Ecto neural progenitor cell (in vitro differentiated cells): ENCODE measurements at regions not wholly inside any gene's neighbourhood (a gene's known extent, or its start where the extent isn't known, plus 50 kb on each side); places are given as distances from the start of the nearest gene placed in this dataset.

ENCODE experiments used
- DNase-seq: peaks from one replicate; pipeline ENCODE4 v3.0.0-alpha.2; 2018; ENCODE audit warnings: low spot score

DNA sequence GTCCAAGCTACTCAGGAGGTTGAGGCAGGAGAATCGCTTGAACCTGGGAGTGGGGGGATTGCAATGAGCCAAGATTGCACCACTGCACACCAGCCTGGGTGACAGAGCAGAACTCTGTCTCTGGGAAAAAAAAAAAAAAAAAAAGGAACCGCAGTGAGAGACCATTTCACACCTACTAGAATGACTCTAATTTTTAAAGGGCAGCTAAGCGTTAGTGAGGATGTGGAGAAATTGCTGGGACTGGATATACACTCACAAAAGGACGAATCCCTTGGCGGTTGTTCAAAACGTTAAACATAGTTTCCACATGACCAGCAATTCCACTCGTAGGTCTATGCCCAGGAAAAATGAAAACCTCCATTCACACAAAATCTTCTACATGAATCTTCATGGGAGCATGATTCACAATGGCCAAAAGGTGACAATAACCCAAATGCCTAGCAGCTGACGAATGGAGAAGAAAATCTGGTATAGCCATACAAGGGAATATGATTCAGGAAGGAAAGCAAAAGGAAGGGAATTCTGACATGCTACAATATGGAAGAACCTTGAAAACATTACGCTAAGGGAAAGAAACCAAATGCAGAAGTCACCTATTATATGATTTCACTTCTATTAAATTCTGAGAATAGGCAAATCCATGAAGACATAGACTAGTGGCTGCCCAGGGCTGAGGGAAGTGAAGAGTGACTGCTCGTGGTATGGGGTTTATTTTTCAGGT is 127.0 kb downstream of the CHSY1 start:
- DNase-seq = no peak

DNA sequence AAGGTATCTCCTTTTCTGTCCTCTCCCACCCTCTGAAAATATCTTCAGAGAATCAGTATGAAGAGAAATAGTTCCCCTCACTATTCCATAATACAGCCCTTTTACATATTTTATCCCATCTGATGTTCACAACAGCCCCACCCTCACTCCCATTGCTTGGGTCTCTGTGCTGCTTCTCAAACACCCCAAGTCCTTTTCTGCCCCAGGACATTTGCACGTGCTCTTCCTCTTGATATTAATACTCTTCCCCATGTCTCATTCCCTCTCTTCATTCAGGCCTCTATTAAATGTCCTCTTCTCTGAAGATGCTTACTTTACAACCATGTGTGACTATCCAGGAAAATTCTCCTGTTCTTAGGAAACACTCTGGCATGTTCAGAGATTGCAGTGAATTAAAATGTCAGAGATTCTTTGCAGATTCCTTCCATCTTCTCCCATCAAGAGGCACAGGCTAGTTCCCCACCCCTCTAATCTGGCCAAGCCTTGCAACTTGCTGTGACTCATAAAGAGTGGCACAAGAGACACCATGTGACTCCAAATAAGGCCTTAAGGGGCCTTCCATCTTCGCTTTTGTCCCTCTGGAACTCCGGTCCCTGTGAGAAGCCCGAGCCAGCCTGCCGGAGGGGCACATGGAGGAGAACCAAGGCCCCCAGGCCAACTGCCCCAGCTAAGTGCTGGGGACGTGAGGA is 128.5 kb downstream of the CHSY1 start:
- no peak for DNase-seq

DNA sequence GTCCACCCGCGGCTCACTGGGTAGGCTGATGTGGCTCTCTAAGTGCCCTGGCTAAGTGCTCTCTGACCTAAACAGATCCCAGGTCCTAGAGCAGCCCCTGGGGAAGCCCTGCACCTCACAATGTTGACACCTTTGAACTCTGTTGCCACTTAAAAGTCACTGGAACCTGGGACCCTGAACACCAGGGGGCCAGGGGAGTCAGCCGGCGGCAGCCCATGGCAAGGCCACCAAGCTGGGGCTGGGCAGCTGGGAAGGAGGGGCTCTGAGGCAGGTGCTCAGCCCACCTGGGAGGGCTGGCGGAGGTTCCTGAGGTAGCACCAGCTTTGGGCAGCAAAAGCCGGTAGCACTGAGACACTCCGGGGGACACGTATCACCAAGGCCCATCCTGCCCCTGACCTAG is 129.0 kb downstream of the CHSY1 start:
- no peak for DNase-seq

DNA sequence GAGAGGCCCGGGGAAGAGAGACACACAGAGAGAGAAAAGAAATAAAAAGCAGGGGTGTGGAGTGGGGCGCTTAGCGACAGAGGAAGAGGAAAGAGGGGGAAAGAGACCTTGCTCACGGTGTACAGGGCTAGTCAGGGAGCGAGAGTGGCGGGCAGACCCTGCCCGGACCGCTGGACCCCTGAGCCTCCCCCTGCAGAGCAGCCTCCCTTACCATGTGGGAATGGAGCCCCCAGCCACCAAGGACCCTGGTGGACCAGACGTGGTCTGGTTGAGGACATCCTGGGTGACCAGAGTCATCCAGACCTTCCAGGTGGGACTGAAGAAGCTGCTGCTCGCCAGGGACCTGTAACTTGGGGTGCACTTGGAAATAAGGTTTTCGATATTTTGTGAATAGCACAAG is 129.6 kb downstream of the CHSY1 start:
- no peak for DNase-seq

DNA sequence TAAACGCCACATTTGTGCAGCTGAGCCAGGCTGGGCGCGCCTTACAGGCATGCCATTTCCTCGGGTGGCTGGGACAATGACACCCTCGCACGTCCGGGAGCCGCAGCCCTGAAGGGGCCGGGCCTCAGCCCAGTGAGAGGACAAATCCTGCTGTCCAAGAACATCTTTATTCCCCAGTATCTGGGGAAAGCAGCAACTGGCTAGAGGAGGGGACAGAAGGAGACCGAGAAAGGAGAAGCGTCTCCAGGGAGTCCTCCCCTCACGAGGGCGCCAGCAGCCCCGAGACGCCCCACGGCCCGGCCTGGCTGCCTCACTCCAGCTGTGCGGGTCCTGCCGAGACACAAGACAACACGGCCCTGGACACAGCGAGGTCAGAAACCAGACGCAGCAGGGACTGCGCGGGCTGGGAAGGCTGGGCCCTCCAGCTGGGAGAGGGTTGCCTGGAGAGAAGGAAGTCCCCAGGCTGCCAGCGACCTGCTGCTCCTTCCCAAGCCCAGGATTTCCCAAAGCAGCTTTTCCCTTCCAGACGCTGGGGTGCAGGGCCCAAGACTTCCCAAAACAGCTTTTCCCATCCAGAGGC is 130.2 kb downstream of the CHSY1 start:
- peak; percentile 74 for DNase-seq

DNA sequence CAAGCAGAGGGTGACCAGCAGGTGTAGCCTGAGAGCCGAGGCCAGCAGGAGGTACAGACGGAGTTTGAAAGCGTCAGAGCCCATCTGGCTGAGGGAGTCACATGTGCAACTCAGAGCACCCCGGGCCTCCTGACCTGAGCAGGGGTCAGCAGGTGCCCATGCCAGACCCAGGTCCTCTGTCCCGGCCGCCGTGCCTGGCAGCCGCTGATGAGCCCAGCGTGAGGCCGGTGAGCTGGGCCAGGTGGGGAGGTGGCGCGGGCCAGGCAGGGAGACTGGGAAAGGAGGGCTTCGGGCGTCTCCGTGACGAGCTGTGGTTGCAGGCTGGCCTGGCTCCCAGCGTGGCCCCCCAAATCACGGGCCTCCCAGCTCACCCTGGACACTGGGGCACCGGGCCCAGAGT is 130.9 kb downstream of the CHSY1 start:
- DNase-seq = peak; percentile 44

DNA sequence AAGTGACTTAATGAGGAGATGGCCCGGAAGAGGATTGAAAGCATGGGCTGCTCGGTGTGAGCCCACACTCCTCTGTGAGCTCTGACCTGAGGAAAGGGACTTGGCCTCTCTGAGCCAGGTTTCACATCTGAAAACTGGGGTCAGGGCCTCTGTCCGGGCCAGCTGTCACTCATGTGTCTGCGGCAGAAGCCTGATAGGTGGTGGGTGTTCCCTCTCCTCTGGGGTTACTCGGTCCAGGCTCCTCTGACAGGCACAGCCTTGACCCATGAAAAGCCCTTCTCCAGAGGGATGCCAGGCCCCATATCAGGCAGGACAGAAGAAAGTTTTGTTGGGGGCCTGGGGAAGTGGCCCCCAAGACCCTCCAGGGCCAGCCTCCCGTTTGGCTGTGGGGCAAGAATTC is 131.4 kb downstream of the CHSY1 start:
- peak; percentile 43 for DNase-seq
